Stimulated activated CD4-positive, alpha-beta T cell treated with anti-CD3 and anti-CD28 coated beads, Interleukin-2, amount 100 ng/mL, for 4 hours (primary cell): ENCODE measurements at regions not wholly inside any gene's neighbourhood (a gene's known extent, or its start where the extent isn't known, plus 50 kb on each side); places are given as distances from the start of the nearest gene placed in this dataset.
"Not testable (repeated sequence)": the region's sequence is repeated elsewhere in the genome, so short reads cannot be mapped to it uniquely, and the experiment has no call there.

Experiments used
- DNase-seq: peaks from one replicate; pipeline ENCODE4 v3.0.0-alpha.2; 2020; ENCODE audit warnings: low read depth

GRCh38 chr5:39753747-39754146 lies 329.0 kb upstream of the DAB2 start:
- DNase-seq = not testable (repeated sequence)

- DNase-seq = no peak
These were observed 325.9 kb upstream of the DAB2 start for GRCh38 chr5:39750661-39751060.

- DNase-seq = no peak
These were observed 318.1 kb upstream of the DAB2 start for GRCh38 chr5:39742916-39743315.

- DNase-seq = no peak
These were observed 315.6 kb upstream of the DAB2 start for GRCh38 chr5:39740404-39740803.

GRCh38 chr5:39732166-39732565 lies 307.4 kb upstream of the DAB2 start:
- DNase-seq = no peak

- no peak for DNase-seq
These were observed 305.9 kb upstream of the DAB2 start for GRCh38 chr5:39730699-39731098.

- DNase-seq = no peak
These were observed 305.2 kb upstream of the DAB2 start for GRCh38 chr5:39730006-39730405.

GRCh38 chr5:39726467-39726866 lies 301.7 kb upstream of the DAB2 start:
- DNase-seq = no peak

- DNase-seq = no peak
These were observed 296.6 kb upstream of the DAB2 start for GRCh38 chr5:39721394-39721793.

- no peak for DNase-seq
These were observed 295.4 kb upstream of the DAB2 start for GRCh38 chr5:39720136-39720535.

- DNase-seq = no peak
These were observed 292.6 kb upstream of the DAB2 start for GRCh38 chr5:39717176-39717897.

GRCh38 chr5:39716532-39717028 lies 291.8 kb upstream of the DAB2 start:
- peak; percentile 7 for DNase-seq

GRCh38 chr5:39714036-39714698 lies 289.4 kb upstream of the DAB2 start:
- peak; percentile 33 for DNase-seq

- no peak for DNase-seq
These were observed 288.6 kb upstream of the DAB2 start for GRCh38 chr5:39713250-39713916.

- no peak for DNase-seq
These were observed 287.8 kb upstream of the DAB2 start for GRCh38 chr5:39712316-39713249.

GRCh38 chr5:39711821-39712220 lies 287.0 kb upstream of the DAB2 start:
- no peak for DNase-seq

- DNase-seq = no peak
These were observed 284.3 kb upstream of the DAB2 start for GRCh38 chr5:39709032-39709431.

- no peak for DNase-seq
These were observed 278.1 kb upstream of the DAB2 start for GRCh38 chr5:39702928-39703327.

- no peak for DNase-seq
These were observed 275.7 kb upstream of the DAB2 start for GRCh38 chr5:39700523-39700922.

- no peak for DNase-seq
These were observed 274.2 kb upstream of the DAB2 start for GRCh38 chr5:39698838-39699560.

GRCh38 chr5:39697881-39698280 lies 273.1 kb upstream of the DAB2 start:
- no peak for DNase-seq
